GM21447 (cell line): ENCODE measurements at regions not wholly inside any gene's neighbourhood (a gene's known extent, or its start where the extent isn't known, plus 50 kb on each side); places are given as distances from the start of the nearest gene placed in this dataset.

Source experiments
- ATAC-seq: cut with Tn5 transposase; IDR thresholded peaks from one replicate; pipeline ENCODE4 v1.9.1; 2021; ENCODE audit not compliant: unreplicated experiment

GRCh38 chr2:12928197-12928774, 211.6 kb downstream of the TRIB2 start:
- ATAC-seq: no peak

GRCh38 chr2:12928775-12929401, 212.2 kb downstream of the TRIB2 start:
- no peak for ATAC-seq

GRCh38 chr2:12929758-12930157, 213.0 kb downstream of the TRIB2 start:
- ATAC-seq: no peak

DNA sequence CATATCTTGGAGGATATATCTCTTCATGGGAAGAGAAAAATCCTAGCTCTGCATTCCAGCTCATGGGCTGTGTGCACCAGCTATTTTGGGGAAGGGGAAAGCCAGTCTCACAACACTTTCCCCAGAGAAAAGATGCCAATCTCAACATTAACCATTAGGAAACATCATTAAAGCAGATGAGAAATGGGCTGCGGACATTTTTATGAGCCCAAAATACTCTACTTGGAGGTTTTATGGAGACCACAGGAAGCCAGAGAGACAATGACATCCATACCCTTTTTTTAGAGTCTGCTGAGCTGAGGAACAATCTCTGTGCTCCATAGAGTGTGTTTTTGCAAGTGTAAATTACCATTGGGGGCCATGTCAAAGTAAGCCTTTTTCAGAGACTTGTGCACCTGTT, 213.7 kb downstream of the TRIB2 start:
- no peak for ATAC-seq

GRCh38 chr2:12931186-12931844, 214.6 kb downstream of the TRIB2 start:
- no peak for ATAC-seq

GRCh38 chr2:12932192-12932591, 215.5 kb downstream of the TRIB2 start:
- no peak for ATAC-seq

- ATAC-seq: no peak
These were observed 217.5 kb downstream of the TRIB2 start for GRCh38 chr2:12934146-12934756.

DNA sequence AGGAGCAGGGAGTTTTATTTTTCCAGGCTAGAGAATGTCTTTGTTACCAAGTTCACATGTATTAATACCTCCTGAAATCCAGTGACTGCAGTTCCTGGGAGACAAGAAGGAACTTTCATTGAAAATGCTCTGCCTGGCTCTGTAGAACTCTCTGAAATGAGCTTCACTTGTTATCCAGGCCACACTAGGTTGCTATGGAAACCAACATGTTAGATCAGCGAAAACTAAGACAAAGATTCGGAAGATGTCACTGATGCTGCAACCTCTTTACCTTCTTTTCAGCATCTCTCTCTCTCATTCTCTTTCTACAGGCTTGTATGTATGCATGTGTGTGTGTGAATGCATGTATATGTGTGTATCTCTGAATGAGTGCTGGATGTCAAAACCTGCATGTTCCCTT, 218.5 kb downstream of the TRIB2 start:
- ATAC-seq: no peak

DNA sequence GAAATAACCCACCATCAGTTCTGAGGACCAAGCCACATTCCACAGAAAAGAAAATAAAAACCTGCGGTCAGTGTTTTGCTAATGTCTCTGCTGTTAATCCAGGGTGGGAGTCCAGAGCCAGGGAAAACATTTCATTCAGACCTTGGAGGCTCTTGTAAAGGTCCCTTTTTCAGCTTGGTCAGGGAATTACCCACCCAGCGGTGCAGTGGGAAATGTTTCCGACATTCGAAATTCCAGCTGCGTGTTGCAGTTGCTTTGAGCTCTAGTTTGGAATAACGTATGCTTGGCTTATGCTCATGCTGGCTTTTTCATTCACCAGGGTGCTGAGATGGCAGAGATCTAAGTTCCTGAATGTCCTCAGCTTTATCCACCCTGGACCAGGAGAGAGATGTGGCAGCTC, 219.1 kb downstream of the TRIB2 start:
- no peak for ATAC-seq

GRCh38 chr2:12941203-12941602, 224.5 kb downstream of the TRIB2 start:
- ATAC-seq: no peak

DNA sequence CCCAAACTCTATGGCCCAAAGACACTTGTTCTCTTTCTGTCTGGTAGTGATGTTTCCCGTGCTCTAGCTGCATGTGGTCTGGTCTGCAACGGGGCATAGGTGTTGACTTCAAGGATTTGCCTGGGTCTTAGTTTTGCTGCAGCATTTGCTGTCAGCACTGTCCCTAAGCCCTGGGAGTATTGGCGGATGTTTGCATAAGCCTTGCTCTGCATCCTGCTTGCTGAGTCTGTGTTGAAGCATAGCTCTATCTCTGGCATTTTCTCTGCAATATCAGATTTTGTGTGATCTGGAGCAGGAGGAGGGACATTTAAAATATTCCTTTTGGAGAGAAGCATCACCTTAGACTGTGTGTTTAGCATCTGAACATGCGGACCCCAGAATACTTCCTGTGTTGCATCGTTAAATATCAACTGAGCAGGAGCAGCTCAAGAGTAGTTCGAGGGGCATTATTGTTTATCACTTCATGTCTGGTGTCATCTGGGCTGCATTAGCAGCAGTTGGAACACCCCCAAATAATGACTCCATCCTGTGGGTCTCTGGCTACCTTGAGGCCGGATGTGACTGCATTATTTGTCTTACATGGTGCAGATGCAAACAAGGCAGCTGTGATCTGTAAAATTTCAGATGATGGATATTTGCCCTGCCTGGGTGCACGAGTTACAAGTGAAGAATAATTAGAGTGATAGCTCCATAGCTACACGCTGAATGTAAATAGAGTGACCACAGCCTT, 231.7 kb downstream of the TRIB2 start:
- ATAC-seq: no peak

GRCh38 chr2:12948961-12949353, 232.2 kb downstream of the TRIB2 start:
- ATAC-seq: no peak

GRCh38 chr2:12949406-12949805, 232.7 kb downstream of the TRIB2 start:
- ATAC-seq: no peak

GRCh38 chr2:12950174-12950573, 233.4 kb downstream of the TRIB2 start:
- no peak for ATAC-seq

DNA sequence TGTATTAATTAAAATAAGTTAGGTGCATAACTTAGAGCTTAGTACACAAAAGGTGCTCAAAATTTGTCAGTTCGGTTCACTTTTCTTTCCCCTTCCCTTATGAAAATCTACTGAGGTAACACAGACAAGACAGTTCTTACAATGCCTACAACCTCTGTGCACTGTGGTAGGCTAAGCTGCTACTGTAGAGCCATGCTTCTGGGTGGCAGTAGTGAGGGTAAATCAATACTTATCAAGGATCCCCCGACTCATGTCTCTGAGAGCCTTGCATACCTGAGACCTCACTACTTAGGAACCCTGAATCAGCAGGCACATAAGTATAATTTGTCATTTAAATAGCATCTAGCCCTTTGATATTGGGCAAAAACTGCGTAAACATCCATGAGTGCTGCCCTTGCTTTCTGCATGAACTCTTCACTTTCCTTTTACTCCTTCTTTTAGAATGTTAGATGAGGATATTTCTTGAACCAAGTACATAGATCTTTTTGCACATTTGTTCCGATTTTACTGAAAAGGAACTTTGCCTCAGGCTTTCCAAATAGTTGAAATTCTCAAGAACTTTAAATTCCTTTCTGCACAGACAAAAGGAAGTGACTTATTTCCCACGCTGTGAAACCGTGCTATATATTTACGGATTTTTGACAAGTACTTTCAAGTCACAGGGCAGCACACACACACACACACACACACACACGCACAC, 234.4 kb downstream of the TRIB2 start:
- ATAC-seq: no peak

DNA sequence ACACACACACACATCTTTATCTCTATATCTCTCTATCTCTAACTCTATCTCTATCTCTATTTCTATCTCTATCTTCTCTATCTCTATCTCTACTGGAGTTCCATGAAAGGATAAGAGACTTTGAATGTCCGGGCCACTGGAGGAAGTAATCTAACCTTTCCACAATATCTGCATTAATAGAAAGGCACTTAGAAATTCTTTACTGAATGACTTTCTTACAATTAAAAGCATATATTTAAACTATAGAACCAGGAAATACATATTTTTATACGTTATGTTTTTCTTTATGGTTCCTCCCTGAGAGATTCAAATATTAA, 234.9 kb downstream of the TRIB2 start:
- no peak for ATAC-seq

GRCh38 chr2:12953596-12953995, 236.9 kb downstream of the TRIB2 start:
- ATAC-seq: no peak

DNA sequence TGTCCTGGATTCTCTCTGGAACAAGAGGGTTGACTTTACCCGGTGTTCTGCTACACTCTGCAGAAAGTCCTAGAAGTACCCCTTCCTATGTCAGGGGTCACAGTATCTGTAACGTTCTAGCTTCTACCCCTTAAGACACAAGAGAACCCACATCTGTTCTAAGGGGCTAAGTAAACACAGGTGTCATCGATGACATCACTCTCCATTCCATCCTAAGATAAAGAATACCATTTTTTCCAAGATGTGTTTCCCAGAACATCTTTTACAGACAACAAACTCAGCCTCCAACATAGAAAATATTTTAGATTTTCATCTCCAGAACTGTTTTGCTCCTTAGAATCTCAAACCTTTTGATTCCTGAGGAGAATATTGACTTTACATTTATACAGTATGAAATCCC, 239.1 kb downstream of the TRIB2 start:
- no peak for ATAC-seq

GRCh38 chr2:12957251-12957650, 240.5 kb downstream of the TRIB2 start:
- ATAC-seq: no peak

GRCh38 chr2:12959935-12960334, 243.2 kb downstream of the TRIB2 start:
- ATAC-seq: no peak

- ATAC-seq: no peak
These were observed 243.9 kb downstream of the TRIB2 start for GRCh38 chr2:12960671-12961070.
